Middle frontal gyrus (tissue), 1 donor: ENCODE measurements at regions not wholly inside any gene's neighbourhood (a gene's known extent, or its start where the extent isn't known, plus 50 kb on each side); places are given as distances from the start of the nearest gene placed in this dataset.

Experiments
- DNase-seq: peaks from one replicate; pipeline ENCODE4 v3.0.0-alpha.2; 2015; ENCODE audit warnings: low spot score; ENCODE audit errors: extremely low spot score

DNA sequence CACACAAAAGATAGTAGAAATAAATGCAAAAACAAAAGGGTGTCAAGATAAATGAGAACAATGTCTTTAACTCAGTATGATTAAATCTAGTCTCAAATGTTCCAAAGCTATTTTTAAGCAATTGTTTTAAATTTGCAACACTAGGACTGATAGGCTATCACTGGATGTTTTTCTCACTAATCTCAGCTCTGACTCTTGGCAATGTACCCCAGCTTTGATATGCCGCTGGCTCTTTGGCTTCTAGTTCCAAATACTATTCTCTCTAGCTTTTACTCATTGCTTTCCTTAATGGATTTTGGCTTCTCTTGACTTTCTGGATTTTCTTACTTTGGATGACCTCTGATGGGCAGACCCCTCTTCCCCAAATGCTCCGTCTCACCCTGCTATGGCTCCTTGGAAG is 116.0 kb upstream of the SLC35B3 start:
- no peak for DNase-seq

DNA sequence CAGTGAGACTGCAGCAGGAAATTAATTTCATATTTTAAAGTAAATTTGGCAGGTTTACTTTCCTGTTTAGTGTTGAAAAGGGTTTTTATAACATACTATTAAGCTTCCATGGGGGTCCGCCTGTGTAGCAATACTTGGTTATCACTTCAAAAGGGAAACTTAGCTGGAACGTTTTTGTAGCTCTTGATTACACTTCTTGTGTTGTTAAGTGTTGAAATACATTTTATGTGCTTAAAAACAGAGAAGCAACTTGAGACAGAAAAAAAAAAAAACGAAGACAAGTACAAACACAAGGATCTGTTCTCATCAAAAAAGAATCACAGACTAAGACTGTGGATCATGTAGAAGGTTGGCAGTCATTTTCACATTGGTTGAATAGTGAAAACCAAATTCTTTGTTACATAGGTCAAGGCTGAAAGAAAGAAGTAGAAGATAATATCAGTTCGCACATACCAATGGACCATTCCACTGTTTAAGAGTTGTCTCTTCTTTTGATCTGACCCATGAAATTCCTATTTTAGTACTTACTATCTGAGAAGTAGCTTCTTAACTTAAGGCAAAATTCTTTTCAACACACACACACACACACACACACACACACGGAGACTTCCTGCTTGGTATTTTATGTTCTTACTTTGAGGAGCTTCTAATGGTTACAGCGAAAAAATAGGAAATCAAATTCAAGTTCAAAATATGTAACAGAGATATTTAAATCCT is 113.9 kb upstream of the SLC35B3 start:
- no peak for DNase-seq

DNA sequence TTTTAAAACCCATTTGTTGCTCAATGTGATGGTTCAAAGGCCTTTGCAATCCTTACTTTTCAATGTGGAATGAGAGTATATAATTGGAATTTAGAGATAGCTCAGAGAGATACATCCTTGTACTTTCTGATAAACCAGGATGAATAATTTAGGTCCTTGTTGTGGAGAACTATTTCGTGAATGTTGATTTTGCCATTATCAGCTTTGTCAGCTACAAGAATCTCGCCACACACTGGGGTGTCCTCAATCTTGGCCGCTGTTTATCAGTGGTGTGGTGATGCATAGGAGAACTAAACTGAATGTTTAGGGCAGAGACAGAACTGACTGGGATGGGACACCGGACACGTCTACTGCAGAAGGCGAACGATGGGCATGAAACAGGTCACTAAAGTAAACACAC is 111.2 kb upstream of the SLC35B3 start:
- DNase-seq = no peak

DNA sequence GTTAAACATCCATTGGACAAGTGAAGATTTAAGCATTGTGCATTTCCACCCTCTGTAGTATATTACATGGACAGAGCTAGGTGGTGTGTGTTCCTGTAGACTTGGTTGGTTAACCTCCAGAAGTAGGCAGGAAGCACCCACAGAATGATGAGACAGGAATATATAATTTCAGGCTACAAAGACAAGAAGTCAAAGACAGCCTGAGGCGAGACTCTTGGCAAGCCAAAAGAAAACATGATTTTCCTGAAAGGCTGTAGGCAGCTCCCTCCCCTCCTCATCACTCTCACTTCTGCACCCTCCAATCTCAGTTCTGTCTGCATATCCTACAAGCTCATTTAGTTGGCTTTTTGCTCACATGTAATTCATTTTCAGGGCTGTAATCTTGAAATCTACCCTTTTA is 110.0 kb upstream of the SLC35B3 start:
- no peak for DNase-seq

DNA sequence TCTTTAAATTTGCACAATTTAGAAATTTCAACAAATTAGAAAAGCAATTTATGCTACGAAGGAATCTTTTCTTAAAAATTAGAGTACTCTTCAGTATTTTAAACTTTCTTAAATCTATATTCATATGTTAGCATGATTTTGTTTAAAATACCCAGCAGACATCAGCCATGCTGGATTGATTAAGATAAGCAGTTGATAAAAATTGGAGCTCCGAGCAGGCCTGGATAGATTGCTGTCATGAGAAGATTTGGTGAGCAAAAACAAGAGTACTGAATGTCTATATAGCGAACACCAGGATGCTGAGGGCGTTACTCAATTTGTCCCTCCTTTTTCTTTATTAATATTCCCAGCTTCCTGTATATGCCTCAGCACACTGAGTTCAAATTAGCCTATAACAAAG is 108.4 kb upstream of the SLC35B3 start:
- DNase-seq = no peak

DNA sequence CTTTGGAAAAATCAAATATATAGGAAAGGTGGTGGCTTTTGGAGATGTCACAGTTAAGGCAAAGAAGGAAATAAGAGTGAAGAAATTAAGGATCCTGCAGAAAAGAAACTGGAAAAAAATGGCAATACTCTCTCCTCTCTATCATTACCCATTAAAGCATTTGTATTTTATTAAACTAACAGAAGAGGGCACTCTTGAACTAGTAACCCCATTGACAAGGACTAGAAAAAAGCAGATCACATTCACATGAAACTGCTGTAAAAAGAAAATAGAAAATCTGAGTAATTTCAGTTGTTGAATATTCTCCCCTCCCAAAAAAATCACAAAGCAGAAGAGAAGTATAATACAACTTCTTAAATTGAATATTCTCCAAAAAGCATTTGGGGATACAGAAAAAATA is 104.1 kb upstream of the SLC35B3 start:
- no peak for DNase-seq

DNA sequence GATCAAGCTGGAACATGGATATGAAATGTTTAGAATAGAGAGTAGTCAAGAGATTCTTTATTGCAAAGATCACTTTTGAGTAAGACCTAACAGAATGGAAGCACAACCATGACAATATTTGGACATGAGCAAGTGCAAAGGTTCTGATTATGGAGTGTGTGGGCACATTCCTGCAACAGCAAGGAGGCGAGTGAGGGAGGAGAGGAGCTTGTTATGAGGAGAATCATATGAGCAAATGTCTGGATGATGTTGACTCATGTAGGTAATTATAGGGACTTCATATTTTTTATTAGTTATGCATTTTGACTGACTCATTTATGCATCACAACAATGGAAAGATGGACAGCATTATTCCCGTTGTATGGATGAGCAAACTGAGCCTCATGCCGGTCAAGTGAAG is 100.8 kb upstream of the SLC35B3 start:
- DNase-seq = no peak

DNA sequence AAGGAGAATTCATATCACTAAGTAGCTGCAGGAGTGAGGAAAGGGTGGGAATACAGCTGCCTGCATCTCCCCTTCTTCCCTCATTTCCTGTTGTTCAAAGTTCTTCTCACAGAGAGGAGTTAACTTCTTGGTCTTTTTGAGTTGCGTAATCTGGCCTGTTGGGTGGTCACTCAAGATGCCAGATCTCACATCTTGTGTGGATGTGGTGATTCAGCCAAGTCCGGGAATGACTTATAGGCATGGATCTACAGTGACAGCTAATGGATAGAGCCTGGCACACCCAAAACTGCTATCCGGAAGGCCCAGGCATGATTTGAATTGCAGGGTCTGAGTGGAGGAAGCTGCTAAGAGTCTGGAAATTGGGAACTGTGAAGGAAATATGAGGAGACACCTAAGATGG is 100.2 kb upstream of the SLC35B3 start:
- no peak for DNase-seq

DNA sequence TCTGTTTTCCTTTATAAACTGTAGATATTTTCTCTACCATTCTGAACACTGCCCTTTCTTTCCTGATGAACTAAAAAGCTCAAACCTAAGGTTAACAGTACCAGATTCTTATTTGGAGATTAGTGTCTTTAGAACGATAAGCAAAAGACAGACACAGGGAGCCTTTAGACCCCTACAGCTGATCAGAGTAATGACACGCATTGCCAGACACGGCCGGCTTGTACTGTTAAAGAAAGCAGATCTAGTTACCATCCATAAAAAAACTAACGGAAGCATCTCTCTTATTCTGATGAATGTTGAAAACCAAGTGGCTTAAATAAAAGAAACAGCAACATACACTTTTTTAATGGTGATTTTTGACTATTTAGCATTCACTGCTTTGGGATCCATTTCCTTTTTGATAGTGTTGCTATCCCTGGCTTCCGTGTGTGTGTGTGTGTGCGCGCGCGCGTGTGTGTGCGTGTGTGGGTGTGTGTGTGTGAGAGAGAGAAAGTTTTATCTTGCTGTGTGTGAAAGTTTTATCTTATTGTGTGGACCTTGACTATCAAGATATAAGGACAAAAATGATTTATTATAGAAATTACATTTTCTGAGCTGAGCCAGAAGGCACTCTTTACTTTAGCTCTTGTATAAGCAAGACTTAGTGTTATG is 95.6 kb upstream of the SLC35B3 start:
- DNase-seq = no peak

DNA sequence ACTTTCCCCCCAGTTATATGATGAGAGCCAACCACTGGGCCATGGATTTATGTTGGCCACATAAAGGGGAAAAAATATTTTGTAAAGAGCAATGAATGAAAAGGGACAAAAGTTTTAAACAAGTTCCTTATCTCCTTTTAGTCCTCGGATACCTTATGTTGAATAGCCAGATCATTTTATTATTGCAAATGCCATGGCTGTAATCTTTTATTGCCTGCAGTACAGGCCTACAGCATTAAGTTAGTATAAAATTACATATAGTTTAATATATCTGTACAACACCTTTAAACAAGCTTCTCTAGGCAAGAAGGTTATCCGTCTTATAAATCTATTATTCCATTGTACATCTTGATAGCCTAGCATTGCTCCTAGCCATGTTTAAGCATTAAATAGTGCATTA is 93.9 kb upstream of the SLC35B3 start:
- no peak for DNase-seq

DNA sequence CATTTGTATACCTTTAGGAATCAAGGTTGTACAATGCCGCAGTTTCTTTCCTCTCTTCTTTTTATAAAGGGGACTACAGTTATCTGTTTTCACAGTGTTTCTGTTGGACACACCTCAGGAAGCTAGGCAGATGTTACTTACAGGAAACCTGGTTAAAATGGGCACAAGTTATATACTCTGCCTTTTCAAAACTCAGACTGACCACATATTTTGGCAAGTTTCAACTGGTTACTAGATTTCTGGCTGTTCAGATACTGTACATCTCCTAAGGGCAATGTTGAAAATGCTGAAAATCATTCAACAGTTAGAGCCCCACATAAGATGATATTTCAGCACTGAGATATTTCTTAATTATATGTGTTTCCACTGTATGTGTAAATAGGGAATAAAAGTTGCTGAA is 92.5 kb upstream of the SLC35B3 start:
- DNase-seq = no peak

DNA sequence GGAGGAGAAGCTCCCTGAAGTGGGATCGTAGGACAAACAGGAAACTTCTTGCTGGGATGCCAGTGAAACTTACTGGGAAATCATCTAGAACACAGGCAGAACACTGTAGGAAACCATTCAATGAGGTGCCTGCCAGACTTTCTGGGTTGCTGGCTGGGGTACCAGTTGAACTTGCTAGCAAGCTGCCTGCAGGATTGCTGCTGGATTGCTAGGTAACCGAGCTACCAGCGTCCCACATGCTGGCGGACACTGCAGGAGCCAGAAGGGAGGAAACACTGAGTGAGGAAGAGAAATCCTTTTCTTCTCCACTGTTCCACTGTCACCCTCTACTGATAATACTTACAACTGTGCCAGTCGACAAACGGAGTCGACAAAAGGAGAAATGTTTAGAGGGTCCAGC is 91.3 kb upstream of the SLC35B3 start:
- no peak for DNase-seq

DNA sequence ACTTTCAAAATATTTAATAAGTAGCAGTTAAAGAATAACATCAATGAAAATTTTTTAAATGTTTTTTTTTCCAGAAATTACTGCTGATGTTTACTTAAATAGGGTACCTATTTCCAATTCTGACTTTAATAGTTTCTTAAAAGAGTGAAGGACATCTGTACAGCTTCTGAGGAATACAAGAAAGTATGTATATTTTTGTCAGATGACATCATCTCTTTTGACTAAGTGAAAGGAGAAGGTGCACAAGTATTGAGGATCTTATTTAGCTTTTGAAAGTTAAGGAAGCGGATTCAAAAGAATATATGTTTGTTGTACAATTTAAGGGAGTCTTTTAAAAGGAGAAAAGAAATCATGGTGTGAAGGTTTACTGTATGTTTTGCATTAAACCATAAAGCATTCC is 90.0 kb upstream of the SLC35B3 start:
- DNase-seq = no peak

DNA sequence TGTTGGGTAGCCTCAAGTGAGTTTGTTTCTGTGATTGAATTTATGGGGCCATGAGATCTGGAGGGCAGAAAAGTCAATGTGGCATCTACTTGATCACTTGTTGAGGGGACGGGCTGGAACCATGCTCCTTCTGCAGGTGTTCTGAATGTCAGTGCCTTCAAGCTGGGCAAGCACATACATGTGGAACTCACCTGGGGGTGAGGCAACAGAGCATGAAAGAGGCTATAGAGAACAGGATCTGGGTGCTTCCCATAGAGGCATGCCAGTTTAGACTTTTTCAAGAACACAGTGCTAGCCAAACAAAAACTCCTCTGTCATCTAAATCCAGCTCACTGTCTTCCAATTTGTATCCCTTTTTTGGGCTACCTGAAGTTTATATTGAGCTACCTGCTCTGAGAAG is 77.8 kb upstream of the SLC35B3 start:
- DNase-seq = no peak

DNA sequence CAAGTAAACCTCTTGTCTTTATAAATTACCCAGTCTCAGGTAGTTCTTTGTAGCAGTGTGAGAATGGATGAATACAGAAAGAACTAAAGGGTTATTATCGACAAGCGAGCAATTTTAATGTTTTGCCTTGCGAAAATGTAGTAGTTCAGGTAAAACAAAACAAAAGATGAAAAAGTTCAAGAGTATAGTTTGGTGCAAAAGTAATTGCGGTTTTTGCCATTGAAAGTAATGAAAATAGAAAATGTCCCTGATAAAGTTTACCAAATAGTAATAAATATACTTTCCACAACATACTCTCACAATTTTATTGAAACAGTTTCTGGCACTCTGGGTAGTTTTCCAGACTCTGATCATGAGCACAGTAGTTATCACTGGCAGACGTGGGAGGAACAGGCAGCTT is 71.9 kb upstream of the SLC35B3 start:
- no peak for DNase-seq

DNA sequence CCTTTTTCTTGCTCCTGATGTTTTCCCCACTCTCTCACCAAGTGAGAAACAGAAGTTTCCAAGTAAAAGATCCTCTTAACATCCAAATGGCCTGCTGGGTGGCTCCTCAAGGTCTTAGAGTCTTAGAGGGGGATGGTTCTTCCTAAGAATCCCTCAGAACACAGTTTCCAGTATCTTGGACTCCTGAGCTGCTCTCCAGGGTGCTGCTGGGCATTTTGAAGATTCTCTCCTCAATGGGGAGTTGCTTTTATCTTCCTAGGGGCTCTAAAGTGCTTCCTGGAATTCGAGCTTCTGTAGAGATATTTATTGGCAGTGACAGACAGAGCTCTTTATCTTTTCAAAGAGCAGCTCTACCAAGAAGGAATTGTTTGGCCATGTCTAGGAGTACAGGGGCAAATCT is 70.8 kb upstream of the SLC35B3 start:
- no peak for DNase-seq

DNA sequence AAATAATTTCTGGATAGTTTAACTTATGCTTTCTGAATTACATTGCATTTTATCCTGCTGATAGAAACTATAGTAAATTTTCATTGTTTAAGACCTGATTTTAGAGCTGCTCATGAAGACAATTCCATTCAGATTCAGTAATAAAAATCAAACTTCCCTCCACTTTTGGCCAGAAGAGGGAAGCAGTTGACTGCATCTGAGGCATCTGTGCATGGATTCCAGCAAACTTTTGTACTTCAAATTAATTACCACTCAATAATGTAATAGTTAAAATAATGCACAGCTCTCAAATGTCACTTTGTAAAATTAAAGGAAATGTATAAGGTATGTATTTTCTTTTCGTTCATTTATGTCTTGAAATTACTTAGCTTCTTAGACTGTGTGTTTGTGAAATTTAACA is 64.2 kb upstream of the SLC35B3 start:
- DNase-seq = no peak

DNA sequence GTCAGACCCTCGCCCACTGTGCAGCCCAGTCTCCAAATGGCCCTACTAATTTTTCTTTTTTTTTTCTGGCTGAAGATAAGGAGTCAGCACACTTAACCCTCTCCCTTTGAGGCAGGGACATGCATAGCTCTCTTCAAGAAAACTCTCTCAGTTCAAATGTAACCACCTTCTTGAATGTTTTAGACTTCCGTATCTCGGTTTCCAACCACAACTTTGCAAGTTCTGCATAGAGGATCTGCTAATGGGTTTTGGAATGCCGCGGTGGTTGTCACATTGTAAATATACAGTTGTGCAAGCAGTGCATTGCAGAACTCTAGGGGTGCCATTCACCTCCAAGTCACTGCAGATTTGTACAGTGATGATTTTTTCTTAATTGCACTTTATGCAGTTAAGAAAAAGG is 59.4 kb upstream of the SLC35B3 start:
- no peak for DNase-seq

DNA sequence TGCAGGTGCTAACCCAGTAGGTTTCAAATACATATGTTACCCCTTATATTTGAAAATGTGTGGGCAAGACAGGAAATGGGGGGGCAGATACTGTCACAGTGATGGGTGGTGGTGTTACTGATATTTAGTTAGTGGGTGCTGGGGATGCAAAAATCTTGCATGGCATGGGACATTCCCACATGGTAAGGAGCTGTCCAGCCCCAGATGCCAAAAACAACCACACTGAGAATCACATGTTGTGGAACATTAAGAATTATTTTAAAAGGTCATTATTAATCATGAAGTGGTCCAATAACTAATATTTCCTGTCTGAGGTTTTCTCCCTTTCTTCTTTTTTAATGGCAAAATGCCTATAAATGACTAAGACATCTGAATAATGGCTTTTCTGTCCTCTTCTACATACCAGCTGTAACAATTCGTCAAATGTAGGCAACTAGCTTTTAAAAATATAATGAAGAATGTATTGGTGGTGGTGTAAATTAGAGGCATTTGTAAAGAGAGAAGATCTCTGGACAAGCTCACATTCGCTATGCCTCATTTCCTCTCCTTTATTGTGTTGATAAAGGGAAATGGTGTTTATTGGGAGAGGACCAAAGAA is 57.3 kb upstream of the SLC35B3 start:
- no peak for DNase-seq
